Activated CD8-positive, alpha-beta memory T cell treated with anti-CD3 and anti-CD28 coated beads, Interleukin-2, amount 50 U/mL, for 1 hour (primary cell): ENCODE measurements at regions not wholly inside any gene's neighbourhood (a gene's known extent, or its start where the extent isn't known, plus 50 kb on each side); places are given as distances from the start of the nearest gene placed in this dataset.
"Not testable (repeated sequence)": the region's sequence is repeated elsewhere in the genome, so short reads cannot be mapped to it uniquely, and the experiment has no call there.

Source experiments
- DNase-seq: peaks from one replicate; pipeline ENCODE4 v3.0.0-alpha.2; 2020; ENCODE audit errors: extremely low read depth

- DNase-seq: no peak
These were observed 87.9 kb upstream of the SLC24A2 start for GRCh38 chr9:19876569-19877316.

- no peak for DNase-seq
These were observed 86.6 kb upstream of the SLC24A2 start for GRCh38 chr9:19875291-19875920.

- not testable (repeated sequence) for DNase-seq
These were observed 84.4 kb upstream of the SLC24A2 start for GRCh38 chr9:19873188-19873587.

GRCh38 chr9:19870988-19871387, 82.2 kb upstream of the SLC24A2 start:
- no peak for DNase-seq

- no peak for DNase-seq
These were observed 52.1 kb upstream of the SLC24A2 start for GRCh38 chr9:19840953-19841352.
